Fibroblast of lung (primary cell): ENCODE measurements at regions not wholly inside any gene's neighbourhood (a gene's known extent, or its start where the extent isn't known, plus 50 kb on each side); places are given as distances from the start of the nearest gene placed in this dataset.

Experiments
- DNase-seq, 2 donors: peaks; one replicate each; pipeline versions ENCODE4 v3.0.0 to v3.0.0-alpha.2; 2010; ENCODE audit warnings: low read depth in 2 of 2
- H2AFZ ChIP-seq: 2 replicates; pipeline ENCODE4 v1.5.1; 2012; ENCODE audit warnings: low read length, control low read depth, inconsistent platforms
- H3K27ac ChIP-seq: 2 replicates; pipeline ENCODE4 v1.5.1; 2011; ENCODE audit warnings: low read length, control low read depth; ENCODE audit not compliant: insufficient read depth
- H3K27me3 ChIP-seq: 2 replicates; pipeline ENCODE4 v1.5.1; 2011; ENCODE audit warnings: mild to moderate bottlenecking, low read length; ENCODE audit not compliant: control insufficient read depth, insufficient read depth
- H3K36me3 ChIP-seq: 2 replicates; pipeline ENCODE4 v1.5.1; 2011; ENCODE audit warnings: low read length; ENCODE audit not compliant: control insufficient read depth, insufficient read depth
- H3K4me1 ChIP-seq: 2 replicates; pipeline ENCODE4 v1.5.1; 2011; ENCODE audit warnings: low read length; ENCODE audit not compliant: control insufficient read depth, insufficient read depth; ENCODE audit errors: extremely low read depth
- H3K4me2 ChIP-seq: 2 replicates; pipeline ENCODE4 v1.5.1; 2011; ENCODE audit warnings: low read length, control low read depth; ENCODE audit not compliant: insufficient read depth; ENCODE audit errors: extremely low read depth
- H3K4me3 ChIP-seq, 4 experiments: fragments of 200-600 bp in 1 of 4; sonication (generic) in 1 of 4; replicated peaks in 1 of 4; 2 replicates each; pipeline ENCODE4 v1.5.1; 2011 to 2016; ENCODE audit warnings: low read length in 4 of 4, low read depth in 3 of 4, mild to moderate bottlenecking in 3 of 4, control low read depth in 2 of 4, inconsistent platforms in 1 of 4, mixed read lengths in 1 of 4; ENCODE audit not compliant: insufficient read depth in 1 of 4; ENCODE audit errors: control extremely low read depth in 1 of 4
- H3K79me2 ChIP-seq: 2 replicates; pipeline ENCODE4 v1.5.1; 2012; ENCODE audit warnings: mild to moderate bottlenecking, low read length, inconsistent platforms; ENCODE audit not compliant: control insufficient read depth, insufficient read depth
- H3K9ac ChIP-seq: 2 replicates; pipeline ENCODE4 v1.5.1; 2011; ENCODE audit warnings: mild to moderate bottlenecking, low read length, control low read depth; ENCODE audit not compliant: insufficient read depth
- H3K9me3 ChIP-seq: 2 replicates; pipeline ENCODE4 v1.5.1; 2012; ENCODE audit warnings: low read depth, low read length; ENCODE audit not compliant: control insufficient read depth, insufficient read depth
- H4K20me1 ChIP-seq: 2 replicates; pipeline ENCODE4 v1.5.1; 2011; ENCODE audit warnings: low read length; ENCODE audit not compliant: control insufficient read depth, insufficient read depth; ENCODE audit errors: extremely low read depth
- EZH2 ChIP-seq: IDR thresholded peaks from 2 replicates; pipeline ENCODE4 v1.5.1; 2012; ENCODE audit warnings: low read length, control low read depth, mild to moderate bottlenecking; ENCODE audit errors: missing control alignments
- TF ChIP-seq, protein P1 (sequence below), 2 donors: IDR thresholded peaks in 1 of 2; conservative IDR thresholded peaks in 1 of 2; 1 replicate in 1 of 2; 2 replicates in 1 of 2; pipeline ENCODE4 v1.5.1; 2011 to 2012; ENCODE audit warnings: low read length in 2 of 2, control low read depth in 1 of 2, inconsistent platforms in 1 of 2, low read depth in 1 of 2, mild to moderate bottlenecking in 1 of 2

DNA sequence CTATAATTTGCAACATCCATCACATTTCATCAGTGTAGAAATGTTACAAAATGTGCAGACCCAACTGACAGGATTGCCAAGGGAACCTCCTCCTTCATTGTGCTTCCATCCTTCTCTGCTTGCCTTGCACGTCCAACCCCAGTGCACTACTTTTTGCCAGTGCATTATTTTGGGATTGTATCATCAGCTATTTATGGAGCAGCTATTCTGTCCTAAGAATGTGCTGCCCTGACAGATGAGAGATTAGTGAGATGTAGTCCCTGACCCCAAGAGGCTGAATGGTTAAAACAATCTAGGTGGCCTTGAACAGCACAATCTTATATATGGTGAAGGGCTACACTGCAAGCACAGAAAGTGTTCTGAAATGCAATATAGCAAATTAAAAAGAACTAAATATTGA, 935.8 kb downstream of the IGSF11 start:
- H3K79me2 ChIP-seq: no peaks in the 10 kb centered on the region
- no peaks in the 10 kb centered on the region for H3K27me3 ChIP-seq
- H3K9ac ChIP-seq: no peak overlapping the region
- no peaks in the 10 kb centered on the region for H3K9me3 ChIP-seq
- H2AFZ ChIP-seq: no peak overlapping the region
- H3K36me3 ChIP-seq: no peaks in the 10 kb centered on the region
- H3K4me2 ChIP-seq: no peak overlapping the region
- H4K20me1 ChIP-seq: no peaks in the 10 kb centered on the region
- TF ChIP-seq EZH2: no peak
- TF ChIP-seq, protein P1, sequence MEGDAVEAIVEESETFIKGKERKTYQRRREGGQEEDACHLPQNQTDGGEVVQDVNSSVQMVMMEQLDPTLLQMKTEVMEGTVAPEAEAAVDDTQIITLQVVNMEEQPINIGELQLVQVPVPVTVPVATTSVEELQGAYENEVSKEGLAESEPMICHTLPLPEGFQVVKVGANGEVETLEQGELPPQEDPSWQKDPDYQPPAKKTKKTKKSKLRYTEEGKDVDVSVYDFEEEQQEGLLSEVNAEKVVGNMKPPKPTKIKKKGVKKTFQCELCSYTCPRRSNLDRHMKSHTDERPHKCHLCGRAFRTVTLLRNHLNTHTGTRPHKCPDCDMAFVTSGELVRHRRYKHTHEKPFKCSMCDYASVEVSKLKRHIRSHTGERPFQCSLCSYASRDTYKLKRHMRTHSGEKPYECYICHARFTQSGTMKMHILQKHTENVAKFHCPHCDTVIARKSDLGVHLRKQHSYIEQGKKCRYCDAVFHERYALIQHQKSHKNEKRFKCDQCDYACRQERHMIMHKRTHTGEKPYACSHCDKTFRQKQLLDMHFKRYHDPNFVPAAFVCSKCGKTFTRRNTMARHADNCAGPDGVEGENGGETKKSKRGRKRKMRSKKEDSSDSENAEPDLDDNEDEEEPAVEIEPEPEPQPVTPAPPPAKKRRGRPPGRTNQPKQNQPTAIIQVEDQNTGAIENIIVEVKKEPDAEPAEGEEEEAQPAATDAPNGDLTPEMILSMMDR (conservative IDR thresholded peaks at IDR 0.05 in 1 of 2, IDR thresholded peaks at IDR 0.05 in 1 of 2; ENCODE audit: low read depth in 1 of 2, low read length in 2 of 2): no peak
- peak in 1 of 2 donors; percentile 3 for DNase-seq
- H3K4me3 ChIP-seq: no peak overlapping the region
- no peaks in the 10 kb centered on the region for H3K4me1 ChIP-seq
- H3K27ac ChIP-seq: no peak overlapping the region

DNA sequence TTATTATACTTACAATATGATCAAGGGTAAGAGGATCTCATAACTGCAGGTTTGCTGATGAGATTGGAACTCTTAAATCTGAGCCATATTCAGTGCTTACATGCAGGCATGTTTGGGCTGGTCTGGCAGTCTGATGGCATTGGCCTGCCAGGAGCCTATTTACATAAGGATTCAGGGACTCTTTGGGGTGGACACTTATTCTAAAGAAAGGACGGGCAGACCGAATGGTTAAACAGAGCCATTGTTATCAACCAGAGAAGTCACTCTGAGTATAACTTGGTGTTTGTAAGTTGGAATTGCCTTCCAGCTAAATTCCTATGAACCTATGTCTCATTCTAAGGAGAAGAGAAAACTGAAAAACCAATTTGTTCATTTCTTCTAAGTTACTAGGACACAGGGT, 932.8 kb downstream of the IGSF11 start:
- no peaks in the 10 kb centered on the region for H3K27me3 ChIP-seq
- H3K9ac ChIP-seq: no peak overlapping the region
- H3K36me3 ChIP-seq: no peaks in the 10 kb centered on the region
- no peaks in the 10 kb centered on the region for H3K79me2 ChIP-seq
- no peak overlapping the region for H3K27ac ChIP-seq
- H3K4me3 ChIP-seq: no peak overlapping the region
- no peaks in the 10 kb centered on the region for H3K4me1 ChIP-seq
- TF ChIP-seq, protein P1 (conservative IDR thresholded peaks at IDR 0.05 in 1 of 2, IDR thresholded peaks at IDR 0.05 in 1 of 2; ENCODE audit: low read depth in 1 of 2, low read length in 2 of 2): no peak
- no peak for TF ChIP-seq EZH2
- H3K4me2 ChIP-seq: no peak overlapping the region
- H4K20me1 ChIP-seq: no peaks in the 10 kb centered on the region
- no peak overlapping the region for H2AFZ ChIP-seq
- DNase-seq: no peak
- H3K9me3 ChIP-seq: no peaks in the 10 kb centered on the region

DNA sequence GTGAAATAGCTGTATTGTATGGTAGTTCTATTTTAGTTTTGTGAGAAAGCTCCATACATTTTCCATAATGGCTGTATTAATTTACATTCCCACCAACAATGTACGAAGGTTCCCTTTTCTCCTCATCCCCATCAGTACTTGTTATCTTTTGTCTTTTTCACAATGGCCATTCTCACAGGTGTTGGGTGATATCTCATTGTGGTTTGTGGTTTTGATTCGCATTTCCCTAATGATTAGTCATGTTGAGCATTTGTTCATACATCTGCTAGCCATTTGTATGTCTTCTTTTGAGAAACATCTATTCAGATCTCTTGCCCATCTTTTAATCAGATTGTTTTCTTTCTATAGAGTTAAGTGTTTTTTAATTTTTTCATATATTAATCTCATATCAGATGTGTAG, 931.9 kb downstream of the IGSF11 start:
- no peak overlapping the region for H3K27ac ChIP-seq
- no peaks in the 10 kb centered on the region for H3K4me1 ChIP-seq
- no peak overlapping the region for H2AFZ ChIP-seq
- DNase-seq: peak in 1 of 2 donors; percentile 41
- H3K4me3 ChIP-seq: no peak overlapping the region
- no peak overlapping the region for H3K4me2 ChIP-seq
- H3K9me3 ChIP-seq: no peaks in the 10 kb centered on the region
- H4K20me1 ChIP-seq: no peaks in the 10 kb centered on the region
- no peaks in the 10 kb centered on the region for H3K36me3 ChIP-seq
- no peak overlapping the region for H3K9ac ChIP-seq
- H3K27me3 ChIP-seq: no peaks in the 10 kb centered on the region
- TF ChIP-seq, protein P1 (conservative IDR thresholded peaks at IDR 0.05 in 1 of 2, IDR thresholded peaks at IDR 0.05 in 1 of 2; ENCODE audit: low read depth in 1 of 2, low read length in 2 of 2): no peak
- TF ChIP-seq EZH2: no peak
- H3K79me2 ChIP-seq: no peaks in the 10 kb centered on the region
